ENCODE measurements at regions not wholly inside any gene's neighbourhood (a gene's known extent, or its start where the extent isn't known, plus 50 kb on each side); places are given as distances from the start of the nearest gene placed in this dataset.

GRCh38 chr3:59526999-59527398 lies 477.2 kb upstream of the CFAP20DC start:
- TF ChIP-seq, protein P1, sequence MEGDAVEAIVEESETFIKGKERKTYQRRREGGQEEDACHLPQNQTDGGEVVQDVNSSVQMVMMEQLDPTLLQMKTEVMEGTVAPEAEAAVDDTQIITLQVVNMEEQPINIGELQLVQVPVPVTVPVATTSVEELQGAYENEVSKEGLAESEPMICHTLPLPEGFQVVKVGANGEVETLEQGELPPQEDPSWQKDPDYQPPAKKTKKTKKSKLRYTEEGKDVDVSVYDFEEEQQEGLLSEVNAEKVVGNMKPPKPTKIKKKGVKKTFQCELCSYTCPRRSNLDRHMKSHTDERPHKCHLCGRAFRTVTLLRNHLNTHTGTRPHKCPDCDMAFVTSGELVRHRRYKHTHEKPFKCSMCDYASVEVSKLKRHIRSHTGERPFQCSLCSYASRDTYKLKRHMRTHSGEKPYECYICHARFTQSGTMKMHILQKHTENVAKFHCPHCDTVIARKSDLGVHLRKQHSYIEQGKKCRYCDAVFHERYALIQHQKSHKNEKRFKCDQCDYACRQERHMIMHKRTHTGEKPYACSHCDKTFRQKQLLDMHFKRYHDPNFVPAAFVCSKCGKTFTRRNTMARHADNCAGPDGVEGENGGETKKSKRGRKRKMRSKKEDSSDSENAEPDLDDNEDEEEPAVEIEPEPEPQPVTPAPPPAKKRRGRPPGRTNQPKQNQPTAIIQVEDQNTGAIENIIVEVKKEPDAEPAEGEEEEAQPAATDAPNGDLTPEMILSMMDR (IDR thresholded peaks at IDR 0.05), result no peak
- TF ChIP-seq POLR2A (IDR thresholded peaks at IDR 0.05) (no peak), POLR2AphosphoS5 (IDR thresholded peaks at IDR 0.05) (no peak)
